Stimulated activated CD8-positive, alpha-beta memory T cell treated with anti-CD3 and anti-CD28 coated beads, Interleukin-12 subunit alpha, Interleukin-12 subunit beta, amount 100 ng/mL, for 24 hours (primary cell): ENCODE measurements at regions not wholly inside any gene's neighbourhood (a gene's known extent, or its start where the extent isn't known, plus 50 kb on each side); places are given as distances from the start of the nearest gene placed in this dataset.

Source experiments
- DNase-seq: peaks from one replicate; pipeline ENCODE4 v3.0.0-alpha.2; 2020; ENCODE audit errors: extremely low read depth

GRCh38 chr16:85473323-85473722, 139.8 kb upstream of the GSE1 start:
- no peak for DNase-seq

GRCh38 chr16:85473909-85474620, 139.1 kb upstream of the GSE1 start:
- no peak for DNase-seq

GRCh38 chr16:85474621-85475217, 138.4 kb upstream of the GSE1 start:
- DNase-seq = no peak

DNA sequence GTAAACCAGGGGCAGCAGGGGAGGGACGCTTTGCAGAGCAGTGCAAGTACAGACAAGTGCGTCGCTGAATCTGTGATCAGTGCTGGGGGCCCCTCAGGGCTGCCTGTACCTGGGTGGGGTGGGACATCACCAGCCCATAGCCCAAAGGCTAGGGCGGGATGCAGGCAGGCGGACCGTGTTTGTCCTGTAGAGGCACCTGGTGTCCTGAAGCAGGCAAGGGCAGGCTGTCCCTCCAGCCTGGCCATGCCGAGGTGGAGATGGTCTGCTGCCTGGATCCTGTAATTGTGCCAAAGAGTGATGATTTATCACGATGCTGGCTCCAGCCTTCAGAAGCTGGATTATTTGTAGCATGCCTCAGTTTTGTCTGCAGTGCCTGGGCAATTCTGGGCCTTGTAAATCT, 137.9 kb upstream of the GSE1 start:
- no peak for DNase-seq

DNA sequence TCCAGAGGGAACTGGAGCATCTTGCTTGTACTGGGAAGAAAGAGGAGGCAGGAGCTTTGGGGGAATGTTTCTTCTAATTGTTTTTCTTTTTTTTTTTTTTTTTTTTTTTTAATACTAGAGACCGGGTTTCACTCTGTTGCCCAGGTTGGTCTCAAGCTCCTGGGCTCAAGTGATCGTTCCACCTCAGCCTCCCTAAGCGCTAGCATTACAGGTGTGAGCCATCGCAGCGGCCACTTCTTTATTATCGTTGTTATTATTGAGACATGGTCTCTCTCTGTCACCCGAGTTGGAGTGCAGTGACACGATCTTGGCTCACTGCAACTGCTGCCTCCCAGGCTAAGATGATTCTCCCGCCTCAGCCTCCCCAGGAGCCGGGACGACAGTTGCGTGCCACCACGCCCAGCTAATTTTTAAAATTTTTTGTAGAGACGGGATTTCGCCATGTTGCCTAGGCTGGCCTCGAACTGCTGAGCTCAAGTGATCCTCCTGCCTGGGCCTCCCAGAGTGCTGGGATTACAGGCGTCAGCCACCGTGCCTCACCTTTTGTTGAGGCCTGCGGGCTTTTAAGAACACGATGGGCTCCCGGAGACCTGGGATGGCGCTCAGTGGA, 137.3 kb upstream of the GSE1 start:
- no peak for DNase-seq

GRCh38 chr16:85476389-85476788, 136.7 kb upstream of the GSE1 start:
- no peak for DNase-seq

DNA sequence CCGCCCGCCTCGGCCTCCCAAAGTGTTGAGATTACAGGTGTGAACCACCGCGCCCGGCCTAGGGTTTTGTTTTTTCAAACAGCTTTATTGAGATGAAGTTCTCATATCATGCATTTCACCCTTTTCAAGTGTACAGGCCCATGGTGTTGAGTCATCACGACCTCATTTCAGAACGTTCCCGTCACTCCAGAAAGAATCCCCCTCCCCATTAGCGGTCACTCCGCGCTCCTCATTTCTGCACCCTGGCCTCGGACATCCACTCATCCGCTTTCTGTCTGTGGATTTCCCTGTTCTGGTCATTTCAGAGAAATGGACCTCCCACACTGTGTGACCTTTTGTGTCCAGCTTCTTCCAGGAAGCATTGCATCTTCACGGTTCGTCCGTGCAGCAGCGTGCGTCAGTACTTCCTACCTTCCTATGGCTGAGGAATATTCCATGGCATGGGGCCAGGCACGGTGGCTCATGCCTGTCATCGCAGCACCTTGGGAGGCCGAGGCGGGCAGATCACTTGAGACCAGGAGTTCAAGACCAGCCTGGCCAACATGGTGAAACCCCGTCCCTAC, 135.2 kb upstream of the GSE1 start:
- DNase-seq = no peak

GRCh38 chr16:85479972-85480726, 133.0 kb upstream of the GSE1 start:
- DNase-seq = no peak

GRCh38 chr16:85480727-85481101, 132.4 kb upstream of the GSE1 start:
- DNase-seq = no peak

- no peak for DNase-seq
These were observed 131.9 kb upstream of the GSE1 start for GRCh38 chr16:85481206-85481605.

GRCh38 chr16:85481738-85482137, 131.4 kb upstream of the GSE1 start:
- DNase-seq = no peak

- no peak for DNase-seq
These were observed 129.7 kb upstream of the GSE1 start for GRCh38 chr16:85483424-85483823.

- no peak for DNase-seq
These were observed 128.5 kb upstream of the GSE1 start for GRCh38 chr16:85484347-85485300.

GRCh38 chr16:85485379-85485778, 127.7 kb upstream of the GSE1 start:
- no peak for DNase-seq

DNA sequence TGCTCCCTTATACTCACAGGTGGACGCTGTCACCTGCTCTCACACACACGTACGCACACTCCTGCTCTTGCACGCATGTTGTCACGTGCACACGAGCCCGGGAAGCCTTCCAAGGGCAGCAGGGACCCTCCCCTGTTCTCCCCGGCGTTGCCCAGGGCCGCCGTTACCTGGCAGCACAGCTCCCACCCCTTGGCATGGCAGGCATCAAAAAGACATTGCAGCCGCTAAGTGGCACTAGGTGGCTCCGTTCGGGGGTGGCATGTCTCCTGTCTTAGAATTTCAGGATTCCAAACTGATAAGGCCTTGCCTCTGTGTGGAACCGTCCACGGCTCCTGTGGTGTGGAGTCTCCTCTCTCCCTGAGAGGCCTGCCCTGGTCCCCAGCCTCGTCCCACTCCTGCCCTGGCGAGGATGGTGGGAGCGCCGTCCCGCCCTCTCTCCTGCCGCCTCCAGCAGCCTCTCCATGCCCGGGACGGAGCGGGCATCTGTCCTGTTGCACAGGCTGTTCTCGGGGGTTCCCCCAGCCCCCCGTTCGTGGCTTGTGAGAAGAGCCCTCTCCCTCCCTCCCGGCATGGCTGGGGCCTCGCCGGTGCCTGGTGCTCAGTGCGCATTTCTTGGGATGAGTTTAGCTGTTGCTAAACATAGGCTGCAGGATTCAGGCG, 126.7 kb upstream of the GSE1 start:
- no peak for DNase-seq

DNA sequence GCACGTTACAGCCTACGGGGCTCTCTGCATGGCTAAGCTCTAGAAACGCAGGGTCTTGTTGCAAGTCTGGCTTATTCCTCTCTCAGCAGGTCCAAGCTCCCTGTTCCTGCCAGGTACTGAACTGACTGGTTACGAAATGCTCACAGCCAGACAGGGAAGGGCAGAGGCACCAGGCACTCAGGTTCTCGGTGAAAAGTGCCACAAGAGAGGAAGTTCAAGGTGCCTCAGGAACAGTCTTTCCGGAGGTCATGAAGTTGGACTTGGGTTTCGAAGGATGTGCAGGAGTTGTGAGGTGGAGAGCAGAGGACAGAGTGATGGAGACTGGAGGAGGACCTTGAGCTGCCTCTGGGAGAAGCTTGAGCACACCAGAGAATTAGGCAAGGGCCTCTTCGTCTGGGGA, 124.7 kb upstream of the GSE1 start:
- DNase-seq = no peak

GRCh38 chr16:85490407-85491057, 122.6 kb upstream of the GSE1 start:
- DNase-seq = no peak

- DNase-seq = no peak
These were observed 121.9 kb upstream of the GSE1 start for GRCh38 chr16:85491058-85491771.

GRCh38 chr16:85491798-85492294, 121.3 kb upstream of the GSE1 start:
- no peak for DNase-seq
